HepG2 (cell line): ENCODE measurements at regions not wholly inside any gene's neighbourhood (a gene's known extent, or its start where the extent isn't known, plus 50 kb on each side); places are given as distances from the start of the nearest gene placed in this dataset.

ENCODE experiments used
- ATAC-seq: fragments of 200-7000 bp; cut with Tn5 transposase; 3 replicates; pipeline ENCODE4 v1.9.1; 2020; ENCODE audit warnings: mild to moderate bottlenecking, moderate library complexity
- BruUV-seq: library from RNA; stranded (reverse); fragments of 400-500 nt; replicated peaks from 2 replicates; lab custom pipeline; 2021; lab: Mats Ljungman, UMichigan
- CTCF ChIA-PET: fragments of 300-600 bp; formaldehyde crosslinking; extraction: SDS; loops from one replicate; lab custom pipeline; 2021; ENCODE audit warnings: low total read pairs, inconsistent platforms, low intra/inter-chr PET ratio; lab: Yijun Ruan, JAX
- POLR2A ChIA-PET: fragments of 350-600 bp; sonication (Branson Sonifier 250); formaldehyde crosslinking; loops from one replicate; lab custom pipeline; 2020; ENCODE audit warnings: antibody characterized with exemption, inconsistent platforms; lab: Yijun Ruan, JAX
- DNase-seq: peaks from one replicate; pipeline ENCODE4 v3.0.0-alpha.2; 2015; ENCODE audit warnings: low spot score
- FAIRE-seq: peaks from 3 replicates; lab custom pipeline; 2011; peaks lifted over from hg19 to GRCh38; lab: Jason Lieb, UNC
- H2AFZ ChIP-seq: one replicate; pipeline ENCODE4 v1.6.1; 2011; ENCODE audit warnings: low read length, inconsistent platforms
- H3K27ac ChIP-seq: fragments of 300-600 bp; 3 replicates; pipeline ENCODE4 v1.8.0; 2011; ENCODE audit warnings: mixed run types, mild to moderate bottlenecking, mixed read lengths, low read length, inconsistent platforms; ENCODE audit not compliant: insufficient read depth; ENCODE audit errors: extremely low read length
- H3K27me3 ChIP-seq, 2 experiments: fragments of 200-600 bp in 1 of 2; 2 replicates in 1 of 2; 3 replicates in 1 of 2; pipeline versions ENCODE4 v1.6.0 to v1.8.0; 2011; ENCODE audit warnings: low read length in 2 of 2, mild to moderate bottlenecking in 2 of 2, moderate library complexity in 2 of 2, inconsistent platforms in 1 of 2; ENCODE audit not compliant: insufficient read depth in 2 of 2, control insufficient read depth in 1 of 2
- H3K36me3 ChIP-seq, 2 experiments: fragments of 200-600 bp in 1 of 2; replicated peaks in 1 of 2; 2 replicates in 1 of 2; 3 replicates in 1 of 2; pipeline versions ENCODE4 v1.5.1 to v1.8.0; 2011; ENCODE audit warnings: low read length in 2 of 2, inconsistent platforms in 1 of 2; ENCODE audit not compliant: insufficient read depth in 2 of 2, control insufficient read depth in 1 of 2
- H3K4me1 ChIP-seq: 2 replicates; pipeline ENCODE4 v1.5.1; 2012; ENCODE audit warnings: low read length, inconsistent platforms; ENCODE audit not compliant: insufficient read depth
- H3K4me2 ChIP-seq: 2 replicates; pipeline ENCODE4 v1.6.0; 2011; ENCODE audit warnings: low read depth, low read length, inconsistent platforms
- H3K4me3 ChIP-seq, 3 experiments: fragments of 200-600 bp in 1 of 3; sonication (generic), shearing (Covaris generic) in 1 of 3; replicated peaks in 1 of 3; 2 replicates each; pipeline ENCODE4 v1.5.1; 2011 to 2016; ENCODE audit warnings: low read length in 3 of 3, inconsistent platforms in 2 of 3, low read depth in 2 of 3, mild to moderate bottlenecking in 2 of 3, control low read depth in 1 of 3, mixed read lengths in 1 of 3; ENCODE audit not compliant: insufficient read depth in 1 of 3
- H3K79me2 ChIP-seq: one replicate; pipeline ENCODE4 v1.6.1; 2011; ENCODE audit warnings: low read length, inconsistent platforms; ENCODE audit not compliant: insufficient read depth
- H3K9ac ChIP-seq: 2 replicates; pipeline ENCODE4 v1.6.0; 2011; ENCODE audit warnings: mild to moderate bottlenecking, low read depth, low read length, inconsistent platforms; ENCODE audit not compliant: insufficient read depth
- H3K9me3 ChIP-seq: 2 replicates; pipeline ENCODE4 v1.5.1; 2012; ENCODE audit warnings: mild to moderate bottlenecking, low read length
- H4K20me1 ChIP-seq: 2 replicates; pipeline ENCODE4 v1.6.0; 2011; ENCODE audit warnings: inconsistent platforms, mild to moderate bottlenecking, low read length, moderate library complexity; ENCODE audit not compliant: insufficient read depth
- CCDC6 ChIP-seq: sonication (generic); formaldehyde crosslinking; IDR thresholded peaks from 2 replicates; pipeline ENCODE4 v1.8.1; 2022; ENCODE audit warnings: mild to moderate bottlenecking, missing genetic modification reagents, moderate library complexity
- IKZF1 ChIP-seq: fragments of 450-650 bp; IDR thresholded peaks from 2 replicates; pipeline ENCODE4 v1.7.1; 2016
- MAF1 ChIP-seq: sonication (generic); formaldehyde crosslinking; IDR thresholded peaks from 2 replicates; pipeline ENCODE4 v1.5.0; 2020; ENCODE audit warnings: missing genetic modification reagents, borderline replicate concordance
- STAG1 ChIP-seq: sonication (generic); formaldehyde crosslinking; IDR thresholded peaks from 2 replicates; pipeline ENCODE4 v1.4.0; 2020; ENCODE audit warnings: missing genetic modification reagents
- WIZ ChIP-seq: sonication (generic); formaldehyde crosslinking; IDR thresholded peaks from 2 replicates; pipeline ENCODE4 v1.5.1; 2020; ENCODE audit warnings: mild to moderate bottlenecking, missing genetic modification reagents
- WGBS: methylation state at CpG from one replicate; pipeline ENCODE4 v1.1.6; 2017; ENCODE audit warnings: low lambda C conversion rate; 5-methylcytosine and 5-hydroxymethylcytosine counted together
- in situ Hi-C: cut with HindIII; loops from 2 replicates; pipeline ENCODE4 v1.10.0; 2017; ENCODE audit warnings: low pct_unique_long_range_greater_than_20kb; ENCODE audit not compliant: extremely low pct_ligation_motif_present
- intact Hi-C: fragments of 100-400 bp; cut with micrococcal nuclease; formaldehyde crosslinking; loops from one replicate; pipeline ENCODE4 v1.10.0; 2022; ENCODE audit not compliant: unreplicated experiment
- TF ChIP-seq, protein P1 (sequence below), 2 experiments: sonication (generic) in 1 of 2; formaldehyde crosslinking in 1 of 2; IDR thresholded peaks; 2 replicates each; pipeline versions ENCODE4 v1.4.0 to v1.6.1; 2016 to 2020; ENCODE audit warnings: borderline replicate concordance in 1 of 2, low read depth in 1 of 2, mild to moderate bottlenecking in 1 of 2, missing genetic modification reagents in 1 of 2

GRCh38 chr12:125202421-125202820, 137.2 kb downstream of the AACS start:
- Histone ChIP-seq H3K4me1 (no peaks in the 10 kb centered on the region), H3K27me3 (peaks cover 1 to 15% of the 10 kb centered on the region in 2 experiments; a peak in 4 of 5 replicates), H3K79me2 (no peaks in the 10 kb centered on the region), H3K9ac (no peak overlapping the region), H3K36me3 (no peaks in the 10 kb centered on the region), H3K4me2 (no peak overlapping the region), H3K9me3 (no peaks in the 10 kb centered on the region), H4K20me1 (no peaks in the 10 kb centered on the region), H3K27ac (no peak overlapping the region), H2AFZ (no peak overlapping the region), H3K4me3 (no peak overlapping the region)
- DNase-seq: no peak
- in situ Hi-C loops: no loop called here
- no peak for ATAC-seq
- CTCF ChIA-PET: interaction anchor here (1.8 kb wide), 1 partner anchor 19 kb away, joined by 7 read pairs; no protein-coding TSS in a partner anchor
- BruUV-seq: no TSS peak
- WGBS: 0% methylated on average over 1 of the region's 1 CpG
- no peak for TF ChIP-seq WIZ (CRISPR knock-in tag)
- TF ChIP-seq, protein P1, sequence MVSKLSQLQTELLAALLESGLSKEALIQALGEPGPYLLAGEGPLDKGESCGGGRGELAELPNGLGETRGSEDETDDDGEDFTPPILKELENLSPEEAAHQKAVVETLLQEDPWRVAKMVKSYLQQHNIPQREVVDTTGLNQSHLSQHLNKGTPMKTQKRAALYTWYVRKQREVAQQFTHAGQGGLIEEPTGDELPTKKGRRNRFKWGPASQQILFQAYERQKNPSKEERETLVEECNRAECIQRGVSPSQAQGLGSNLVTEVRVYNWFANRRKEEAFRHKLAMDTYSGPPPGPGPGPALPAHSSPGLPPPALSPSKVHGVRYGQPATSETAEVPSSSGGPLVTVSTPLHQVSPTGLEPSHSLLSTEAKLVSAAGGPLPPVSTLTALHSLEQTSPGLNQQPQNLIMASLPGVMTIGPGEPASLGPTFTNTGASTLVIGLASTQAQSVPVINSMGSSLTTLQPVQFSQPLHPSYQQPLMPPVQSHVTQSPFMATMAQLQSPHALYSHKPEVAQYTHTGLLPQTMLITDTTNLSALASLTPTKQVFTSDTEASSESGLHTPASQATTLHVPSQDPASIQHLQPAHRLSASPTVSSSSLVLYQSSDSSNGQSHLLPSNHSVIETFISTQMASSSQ (IDR thresholded peaks at IDR 0.05; ENCODE audit: low read depth): no peak
- TF ChIP-seq, protein P1 (CRISPR knock-in tag; IDR thresholded peaks at IDR 0.05; ENCODE audit: borderline replicate concordance): no peak
- TF ChIP-seq STAG1 (CRISPR knock-in tag): no peak
- no peak for TF ChIP-seq MAF1
- no peak for TF ChIP-seq IKZF1
- TF ChIP-seq CCDC6: no peak
- POLR2A ChIA-PET: interaction anchor here (0.8 kb wide), 1 partner anchor 16 kb away, joined by 3 read pairs; the partner anchor contains the start of gene TMEM132B
- intact Hi-C loops: no loop called here
- FAIRE-seq: no peak
